Right atrium auricular region (tissue), 2 donors: ENCODE measurements at regions not wholly inside any gene's neighbourhood (a gene's known extent, or its start where the extent isn't known, plus 50 kb on each side); places are given as distances from the start of the nearest gene placed in this dataset.

Experiments used
- DNase-seq: peaks from one replicate; pipeline ENCODE4 v3.0.0-alpha.2; 2019; ENCODE audit warnings: low spot score
- H3K27ac ChIP-seq, 2 donors: fragments of 200-600 bp; sonication (generic); 1 replicate in 1 of 2; 2 replicates in 1 of 2; pipeline ENCODE4 v1.5.1; 2016 to 2019
- H3K27me3 ChIP-seq, 2 donors: fragments of 200-600 bp; sonication (generic); one replicate each; pipeline versions ENCODE4 v1.5.1 to v1.6.0; 2017 to 2019
- H3K36me3 ChIP-seq: fragments of 200-600 bp; sonication (generic); one replicate; pipeline ENCODE4 v1.5.1; 2016
- H3K4me1 ChIP-seq, 2 donors: fragments of 200-600 bp; sonication (generic); one replicate each; pipeline versions ENCODE4 v1.5.1 to v1.6.0; 2017 to 2019
- H3K4me3 ChIP-seq, 2 donors: fragments of 200-600 bp; sonication (generic); 1 replicate in 1 of 2; 2 replicates in 1 of 2; pipeline ENCODE4 v1.5.1; 2017 to 2019; ENCODE audit warnings: mild to moderate bottlenecking in 1 of 2, moderate library complexity in 1 of 2
- H3K9me3 ChIP-seq, 2 donors: fragments of 200-600 bp; sonication (generic); one replicate each; pipeline ENCODE4 v1.5.1; 2019
- CTCF ChIP-seq, 2 donors: fragments of 200-600 bp; sonication (generic); IDR thresholded peaks; one replicate each; pipeline ENCODE4 v1.5.1; 2019; ENCODE audit warnings: antibody characterized with exemption in 2 of 2

- Histone ChIP-seq H3K27me3 (no peaks in the 10 kb centered on the region), H3K4me1 (peaks cover 0 to 24% of the 10 kb centered on the region in 2 donors), H3K9me3 (no peaks in the 10 kb centered on the region), H3K4me3 (no peak overlapping the region), H3K36me3 (no peaks in the 10 kb centered on the region), H3K27ac (peak overlapping the region; percentile 66 to 89)
- DNase-seq, result peak; percentile 95
- no peak for TF ChIP-seq CTCF (IDR thresholded peaks at IDR 0.05)
These were observed 364.6 kb downstream of the BRINP1 start for GRCh38 chr9:119004618-119004990.

- H3K27me3 ChIP-seq, result no peaks in the 10 kb centered on the region
- DNase-seq, result no peak
- H3K4me1 ChIP-seq, result peaks cover 0 to 24% of the 10 kb centered on the region in 2 donors
- no peak for TF ChIP-seq CTCF (IDR thresholded peaks at IDR 0.05)
- no peaks in the 10 kb centered on the region for H3K9me3 ChIP-seq
- no peaks in the 10 kb centered on the region for H3K36me3 ChIP-seq
- no peak overlapping the region for H3K4me3 ChIP-seq
- peak overlapping the region; percentile 66 to 89 for H3K27ac ChIP-seq
These were observed 364.1 kb downstream of the BRINP1 start for GRCh38 chr9:119005162-119005561.

- H3K36me3 ChIP-seq, result no peaks in the 10 kb centered on the region
- H3K9me3 ChIP-seq, result no peaks in the 10 kb centered on the region
- no peaks in the 10 kb centered on the region for H3K27me3 ChIP-seq
- no peak for DNase-seq
- H3K4me1 ChIP-seq, result peaks cover 0 to 14% of the 10 kb centered on the region in 2 donors
- H3K27ac ChIP-seq, result no peak overlapping the region
- no peak for TF ChIP-seq CTCF (IDR thresholded peaks at IDR 0.05)
- no peak overlapping the region for H3K4me3 ChIP-seq
These were observed 360.0 kb downstream of the BRINP1 start for GRCh38 chr9:119009249-119009648.

- no peak for TF ChIP-seq CTCF (IDR thresholded peaks at IDR 0.05)
- no peak overlapping the region for H3K27ac ChIP-seq
- H3K4me1 ChIP-seq, result peaks cover 0 to 19% of the 10 kb centered on the region in 2 donors
- H3K9me3 ChIP-seq, result no peaks in the 10 kb centered on the region
- H3K4me3 ChIP-seq, result no peak overlapping the region
- H3K27me3 ChIP-seq, result no peaks in the 10 kb centered on the region
- peak; percentile 62 for DNase-seq
- no peaks in the 10 kb centered on the region for H3K36me3 ChIP-seq
These were observed 349.0 kb downstream of the BRINP1 start for GRCh38 chr9:119020284-119020683.

GRCh38 chr9:119020730-119021333, 348.4 kb downstream of the BRINP1 start:
- H3K36me3 ChIP-seq, result no peaks in the 10 kb centered on the region
- no peak for DNase-seq
- H3K27me3 ChIP-seq, result no peaks in the 10 kb centered on the region
- H3K9me3 ChIP-seq, result no peaks in the 10 kb centered on the region
- H3K27ac ChIP-seq, result no peak overlapping the region
- no peak for TF ChIP-seq CTCF (IDR thresholded peaks at IDR 0.05)
- H3K4me3 ChIP-seq, result no peak overlapping the region
- peaks cover 0 to 23% of the 10 kb centered on the region in 2 donors for H3K4me1 ChIP-seq

- Histone ChIP-seq H3K9me3 (no peaks in the 10 kb centered on the region), H3K27ac (peak overlapping the region; percentile 77 to 95), H3K27me3 (no peaks in the 10 kb centered on the region), H3K36me3 (no peaks in the 10 kb centered on the region), H3K4me1 (peaks cover 0 to 34% of the 10 kb centered on the region in 2 donors), H3K4me3 (no peak overlapping the region)
- no peak for TF ChIP-seq CTCF (IDR thresholded peaks at IDR 0.05)
- DNase-seq, result peak; percentile 73
These were observed 343.1 kb downstream of the BRINP1 start for GRCh38 chr9:119026120-119026519.
